GM19023 (cell line): ENCODE measurements at regions not wholly inside any gene's neighbourhood (a gene's known extent, or its start where the extent isn't known, plus 50 kb on each side); places are given as distances from the start of the nearest gene placed in this dataset.

Experiments
- ATAC-seq: cut with Tn5 transposase; IDR thresholded peaks from one replicate; pipeline ENCODE4 v1.9.1; 2021; ENCODE audit warnings: mild to moderate bottlenecking, moderate library complexity; ENCODE audit not compliant: unreplicated experiment

DNA sequence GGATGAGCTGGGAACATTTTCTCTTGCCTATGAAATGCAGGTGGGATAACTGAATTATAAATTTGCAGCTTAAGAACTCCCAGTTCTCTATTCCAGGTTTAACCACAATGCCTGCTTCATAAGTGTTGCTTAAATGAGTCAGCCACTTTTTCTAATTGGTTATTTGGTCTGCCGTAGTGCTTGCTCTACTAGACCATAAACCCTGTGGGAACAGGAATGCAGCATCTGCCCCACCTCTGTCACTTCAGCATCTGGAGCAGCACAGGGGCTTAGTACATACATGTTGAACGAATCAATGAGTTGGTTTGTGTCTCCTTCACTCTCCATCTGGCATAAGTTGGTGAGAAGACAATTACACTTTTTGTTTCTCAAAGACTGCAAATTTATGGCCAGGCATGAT is 95.2 kb upstream of the PTER start:
- ATAC-seq = no peak

- ATAC-seq = no peak
Measured at GRCh38 chr10:16348891-16349290, 87.9 kb upstream of the PTER start.

GRCh38 chr10:16352146-16352545 is 84.7 kb upstream of the PTER start:
- no peak for ATAC-seq

GRCh38 chr10:16360001-16360400 is 76.8 kb upstream of the PTER start:
- no peak for ATAC-seq

- ATAC-seq = no peak
Measured at GRCh38 chr10:16360425-16360824, 76.4 kb upstream of the PTER start.

- ATAC-seq = no peak
Measured at GRCh38 chr10:16361086-16361485, 75.7 kb upstream of the PTER start.

GRCh38 chr10:16363741-16364140 is 73.1 kb upstream of the PTER start:
- no peak for ATAC-seq

- ATAC-seq = no peak
Measured at GRCh38 chr10:16367621-16368292, 69.1 kb upstream of the PTER start.

DNA sequence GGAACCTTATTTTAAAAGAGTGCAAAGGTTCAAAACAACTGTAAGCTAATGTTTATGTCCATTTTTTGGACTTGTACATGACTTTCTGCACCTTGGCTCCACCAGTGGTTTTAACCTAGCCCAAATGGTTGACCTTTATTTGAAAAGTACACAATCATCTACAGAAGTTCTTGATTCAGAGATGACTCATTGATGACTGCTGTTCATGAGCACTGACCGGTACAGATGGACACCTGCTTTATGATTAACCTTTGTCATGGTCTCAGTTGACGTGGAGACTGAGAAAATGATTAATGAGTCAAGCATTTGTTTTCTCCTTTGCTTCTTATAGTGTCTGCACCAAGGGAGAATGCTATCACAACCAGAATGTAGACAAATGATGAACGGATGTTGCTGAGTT is 55.7 kb upstream of the PTER start:
- peak; percentile 88 for ATAC-seq

- no peak for ATAC-seq
Measured at GRCh38 chr10:16384021-16384420, 52.8 kb upstream of the PTER start.

- ATAC-seq = no peak
Measured at GRCh38 chr10:16386855-16387254, 50.0 kb upstream of the PTER start.
